H1 (cell line): ENCODE measurements at regions not wholly inside any gene's neighbourhood (a gene's known extent, or its start where the extent isn't known, plus 50 kb on each side); places are given as distances from the start of the nearest gene placed in this dataset.

Source experiments
- CTCF ChIA-PET: fragments of 300-600 bp; sonication (Branson Sonifier 250); formaldehyde crosslinking; loops from one replicate; lab custom pipeline; 2021; ENCODE audit not compliant: partially characterized antibody; lab: Charles Lee
- POLR2A ChIA-PET: fragments of 300-600 bp; sonication (Branson Sonifier 250); formaldehyde crosslinking; loops from one replicate; lab custom pipeline; 2021; ENCODE audit warnings: inconsistent platforms; ENCODE audit not compliant: partially characterized antibody; lab: Charles Lee
- DNase-seq, 2 experiments: peaks; one replicate each; pipeline versions ENCODE4 v3.0.0 to v3.0.0-alpha.2; 2010 to 2022; ENCODE audit warnings: low spot score in 2 of 2, low read depth in 1 of 2, mixed read lengths in 1 of 2
- FAIRE-seq: peaks from 2 replicates; lab custom pipeline; 2011; peaks lifted over from hg19 to GRCh38; lab: Jason Lieb, UNC
- H2AFZ ChIP-seq: 2 replicates; pipeline ENCODE4 v1.8.1; 2012; ENCODE audit warnings: low read length, inconsistent platforms
- H2AK5ac ChIP-seq: 2 replicates; pipeline ENCODE4 v1.6.1; 2013; ENCODE audit warnings: low read depth, low read length
- H2BK120ac ChIP-seq: replicated peaks from 2 replicates; pipeline ENCODE3; 2013; ENCODE audit warnings: low read depth, low read length, inconsistent platforms
- H2BK12ac ChIP-seq: 2 replicates; pipeline ENCODE4 v1.6.1; 2013; ENCODE audit warnings: low read depth, low read length
- H2BK15ac ChIP-seq: 2 replicates; pipeline ENCODE4 v1.6.1; 2013; ENCODE audit warnings: low read length
- H2BK20ac ChIP-seq: 2 replicates; pipeline ENCODE4 v1.6.1; 2013; ENCODE audit warnings: low read length
- H2BK5ac ChIP-seq: 2 replicates; pipeline ENCODE4 v1.6.1; 2013; ENCODE audit warnings: low read depth, low read length
- H3K14ac ChIP-seq: 2 replicates; pipeline ENCODE4 v1.6.1; 2013; ENCODE audit warnings: inconsistent platforms; ENCODE audit not compliant: insufficient read length
- H3K18ac ChIP-seq: 2 replicates; pipeline ENCODE4 v1.6.1; 2013; ENCODE audit warnings: low read length; ENCODE audit errors: extremely low read depth
- H3K23ac ChIP-seq: 2 replicates; pipeline ENCODE4 v1.6.1; 2013; ENCODE audit warnings: inconsistent platforms; ENCODE audit not compliant: insufficient read length
- H3K23me2 ChIP-seq: 2 replicates; pipeline ENCODE4 v1.6.1; 2013; ENCODE audit warnings: low read depth, low read length
- H3K27ac ChIP-seq: 2 replicates; pipeline ENCODE4 v1.6.1; 2011; ENCODE audit warnings: low read depth, low read length, inconsistent platforms
- H3K27me3 ChIP-seq, 4 experiments: replicated peaks in 1 of 4; 1 replicate in 1 of 4; 2 replicates in 3 of 4; pipeline versions ENCODE4 v1.6.1 to v1.8.1; 2011 to 2013; ENCODE audit warnings: low read length in 3 of 4, mild to moderate bottlenecking in 3 of 4, inconsistent platforms in 2 of 4, mixed read lengths in 2 of 4, moderate library complexity in 1 of 4; ENCODE audit not compliant: control insufficient read depth in 3 of 4, insufficient read depth in 3 of 4; ENCODE audit errors: extremely low read depth in 1 of 4
- H3K36me3 ChIP-seq, 4 experiments: 2 replicates each; pipeline versions ENCODE4 v1.6.1 to v1.8.1; 2011 to 2013; ENCODE audit warnings: mild to moderate bottlenecking in 4 of 4, low read length in 3 of 4, moderate library complexity in 2 of 4, control low read depth in 1 of 4, inconsistent platforms in 1 of 4; ENCODE audit not compliant: insufficient read depth in 4 of 4, control insufficient read depth in 2 of 4
- H3K4ac ChIP-seq: replicated peaks from 2 replicates; pipeline ENCODE3; 2013; ENCODE audit warnings: low read length, low read depth, mixed read lengths, inconsistent platforms; ENCODE audit not compliant: insufficient read length
- H3K4me1 ChIP-seq, 4 experiments: replicated peaks in 1 of 4; 1 replicate in 1 of 4; 2 replicates in 3 of 4; pipeline versions ENCODE4 v1.6.1 to v1.8.1; 2011 to 2013; ENCODE audit warnings: low read length in 3 of 4, inconsistent platforms in 2 of 4, mixed read lengths in 1 of 4; ENCODE audit not compliant: insufficient read depth in 4 of 4, control insufficient read depth in 3 of 4
- H3K4me2 ChIP-seq, 2 experiments: 2 replicates each; pipeline versions ENCODE4 v1.6.1 to v1.8.1; 2011 to 2013; ENCODE audit warnings: low read depth in 2 of 2, low read length in 2 of 2, control low read depth in 1 of 2, inconsistent platforms in 1 of 2, mild to moderate bottlenecking in 1 of 2; ENCODE audit not compliant: insufficient read depth in 1 of 2
- H3K4me3 ChIP-seq, 4 experiments: fragments of 200-600, 300-600 bp in 1 of 4; sonication (generic), shearing (Covaris generic), sonication (Bioruptor Twin) in 1 of 4; 2 replicates each; pipeline versions ENCODE4 v1.5.1 to v1.8.1; 2011 to 2016; ENCODE audit warnings: low read length in 4 of 4, low read depth in 3 of 4, control low read depth in 2 of 4, inconsistent platforms in 2 of 4, mild to moderate bottlenecking in 2 of 4, mixed read lengths in 1 of 4, moderate library complexity in 1 of 4; ENCODE audit not compliant: insufficient read depth in 2 of 4; ENCODE audit errors: extremely low read depth in 1 of 4
- H3K56ac ChIP-seq: replicated peaks from 2 replicates; pipeline ENCODE3; 2013; ENCODE audit warnings: low read depth, mild to moderate bottlenecking, mixed read lengths, low read length, inconsistent platforms; ENCODE audit not compliant: insufficient read length
- H3K79me1 ChIP-seq: 2 replicates; pipeline ENCODE4 v1.6.1; 2013; ENCODE audit warnings: low read depth, low read length, control low read depth
- H3K79me2 ChIP-seq, 2 experiments: 2 replicates each; pipeline versions ENCODE4 v1.6.1 to v1.8.1; 2012 to 2013; ENCODE audit warnings: low read length in 2 of 2, mild to moderate bottlenecking in 2 of 2, inconsistent platforms in 1 of 2; ENCODE audit not compliant: insufficient read depth in 2 of 2, control insufficient read depth in 1 of 2
- H3K9ac ChIP-seq, 4 experiments: replicated peaks in 1 of 4; 1 replicate in 1 of 4; 2 replicates in 3 of 4; pipeline versions ENCODE4 v1.6.1 to v1.8.1; 2011 to 2013; ENCODE audit warnings: low read depth in 3 of 4, low read length in 3 of 4, control low read depth in 2 of 4, mild to moderate bottlenecking in 2 of 4, moderate library complexity in 2 of 4, inconsistent platforms in 1 of 4; ENCODE audit errors: extremely low read depth in 1 of 4
- H3K9me3 ChIP-seq, 2 experiments: 2 replicates each; pipeline versions ENCODE4 v1.6.1 to v1.8.1; 2012 to 2013; ENCODE audit warnings: mild to moderate bottlenecking in 2 of 2, moderate library complexity in 2 of 2, control low read depth in 1 of 2, inconsistent platforms in 1 of 2, low read depth in 1 of 2, low read length in 1 of 2, mixed read lengths in 1 of 2; ENCODE audit not compliant: insufficient read depth in 2 of 2
- H4K20me1 ChIP-seq, 2 experiments: replicated peaks in 1 of 2; 2 replicates each; pipeline versions ENCODE3 to v1.8.1; 2011 to 2013; ENCODE audit warnings: inconsistent platforms in 2 of 2, low read length in 2 of 2, mild to moderate bottlenecking in 1 of 2; ENCODE audit not compliant: insufficient read depth in 2 of 2, control insufficient read depth in 1 of 2
- H4K5ac ChIP-seq: 2 replicates; pipeline ENCODE4 v1.6.1; 2013; ENCODE audit warnings: low read length, low read depth, mixed read lengths, inconsistent platforms; ENCODE audit not compliant: insufficient read length
- H4K8ac ChIP-seq: 2 replicates; pipeline ENCODE4 v1.8.0; 2013; ENCODE audit warnings: mild to moderate bottlenecking, moderate library complexity, low read length, inconsistent platforms; ENCODE audit not compliant: insufficient read depth; ENCODE audit errors: extremely low read depth
- H4K91ac ChIP-seq: replicated peaks from 2 replicates; pipeline ENCODE3; 2013; ENCODE audit warnings: low read length, mixed read lengths, inconsistent platforms; ENCODE audit not compliant: insufficient read length
- ASH2L ChIP-seq: fragments of 200-600, 300-600 bp; sonication (generic); IDR thresholded peaks from one replicate; pipeline ENCODE4 v1.7.1; 2017; ENCODE audit warnings: low read length
- BCL11A ChIP-seq, 2 experiments: IDR thresholded peaks; one replicate each; pipeline ENCODE4 v1.6.1; 2011; ENCODE audit warnings: low read depth in 2 of 2, low read length in 2 of 2, mild to moderate bottlenecking in 2 of 2
- FOSL1 ChIP-seq: IDR thresholded peaks from 2 replicates; pipeline ENCODE4 v1.6.1; 2011; ENCODE audit warnings: mild to moderate bottlenecking, low read depth, low read length, moderate library complexity; ENCODE audit not compliant: insufficient read depth
- KDM1A ChIP-seq: fragments of 200-600, 300-600 bp; sonication (generic); IDR thresholded peaks from 2 replicates; pipeline ENCODE4 v1.7.1; 2016; ENCODE audit warnings: mild to moderate bottlenecking, low read length, borderline replicate concordance
- KDM5A ChIP-seq: fragments of 200-600 bp; IDR thresholded peaks from 2 replicates; pipeline ENCODE4 v1.7.1; 2012; ENCODE audit warnings: mild to moderate bottlenecking, low read length, inconsistent platforms, mixed read lengths
- PHF8 ChIP-seq: fragments of 200-600 bp; sonication (generic); conservative IDR thresholded peaks from 2 replicates; pipeline ENCODE4 v1.7.1; 2012; ENCODE audit warnings: low read depth, mild to moderate bottlenecking, inconsistent platforms, low read length, moderate library complexity
- POLR2A ChIP-seq, 2 experiments: IDR thresholded peaks; 1 replicate in 1 of 2; 2 replicates in 1 of 2; pipeline ENCODE4 v1.6.1; 2011; ENCODE audit warnings: low read depth in 2 of 2, low read length in 2 of 2, mild to moderate bottlenecking in 2 of 2; ENCODE audit errors: control extremely low read depth in 1 of 2
- RFX5 ChIP-seq: IDR thresholded peaks from 2 replicates; pipeline ENCODE4 v1.6.1; 2011; ENCODE audit warnings: low read depth, low read length, improper control_type of control experiment, borderline replicate concordance
- RXRA ChIP-seq: IDR thresholded peaks from 2 replicates; pipeline ENCODE4 v1.6.1; 2011; ENCODE audit warnings: low read depth, mild to moderate bottlenecking, low read length, moderate library complexity; ENCODE audit not compliant: insufficient read depth
- SIN3A ChIP-seq, 2 experiments: IDR thresholded peaks in 1 of 2; conservative IDR thresholded peaks in 1 of 2; 2 replicates each; pipeline ENCODE4 v1.6.1; 2011 to 2012; ENCODE audit warnings: low read length in 2 of 2, improper control_type of control experiment in 1 of 2, low read depth in 1 of 2, mild to moderate bottlenecking in 1 of 2
- SIRT6 ChIP-seq: IDR thresholded peaks from one replicate; pipeline ENCODE4 v1.7.1; 2012; ENCODE audit warnings: low read length, inconsistent platforms
- SP2 ChIP-seq: IDR thresholded peaks from 2 replicates; pipeline ENCODE4 v1.6.1; 2012; ENCODE audit warnings: mild to moderate bottlenecking, low read length, inconsistent platforms
- TAF1 ChIP-seq: IDR thresholded peaks from 2 replicates; pipeline ENCODE4 v1.6.1; 2011; ENCODE audit warnings: mild to moderate bottlenecking, low read depth, low read length
- YY1 ChIP-seq: IDR thresholded peaks from 2 replicates; pipeline ENCODE4 v1.6.1; 2011; ENCODE audit warnings: low read depth, mild to moderate bottlenecking, low read length
- WGBS, 2 experiments: shearing (Covaris generic) in 1 of 2; methylation state at CpG; one replicate each; pipeline versions ENCODE4 v1.1.6 to v1.1.7; 2013 to 2015; ENCODE audit warnings: low lambda C conversion rate in 2 of 2, mixed read lengths in 2 of 2, inconsistent platforms in 1 of 2, low coverage in 1 of 2, missing lambda C conversion rate in 1 of 2; ENCODE audit not compliant: insufficient replicate concordance in 2 of 2, insufficient coverage in 1 of 2, insufficient read length in 1 of 2; ENCODE audit errors: extremely low coverage in 1 of 2, missing lambda C conversion rate in 1 of 2; 5-methylcytosine and 5-hydroxymethylcytosine counted together
- TF ChIP-seq, protein P1 (sequence below): IDR thresholded peaks from 2 replicates; pipeline ENCODE4 v1.6.1; 2012; ENCODE audit warnings: inconsistent platforms

DNA sequence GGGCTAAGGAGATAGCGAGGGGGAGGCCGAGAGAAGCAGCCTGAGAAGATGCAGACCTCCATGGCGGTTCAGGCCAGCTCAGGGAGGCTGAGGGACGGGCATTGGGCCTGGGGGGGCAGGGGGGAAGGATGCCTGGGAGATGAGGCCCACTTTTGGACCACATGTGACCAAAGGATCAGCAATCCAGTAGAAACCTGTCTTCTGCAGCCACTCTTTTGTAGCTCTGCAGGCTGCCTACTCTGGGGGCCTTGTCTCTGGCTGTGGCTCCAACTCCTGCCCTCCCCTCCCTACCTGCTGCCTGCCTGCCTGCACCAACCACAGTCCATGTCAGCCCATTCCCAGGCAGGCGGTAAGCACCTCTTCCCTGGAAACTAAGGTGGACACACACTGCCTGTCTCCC lies 106.8 kb upstream of the MLN start:
- Histone ChIP-seq H2BK20ac (no peak overlapping the region), H3K9ac (no peak overlapping the region), H3K9me3 (no peaks in the 10 kb centered on the region), H3K27me3 (no peaks in the 10 kb centered on the region; a peak in 2 of 7 replicates), H3K4me1 (no peaks in the 10 kb centered on the region; a peak in 1 of 7 replicates), H2AK5ac (no peak overlapping the region), H2AFZ (no peak overlapping the region), H3K4me3 (no peak overlapping the region), H3K27ac (no peak overlapping the region), H3K36me3 (no peaks in the 10 kb centered on the region), H3K14ac (no peak overlapping the region), H3K56ac (no peak overlapping the region), H2BK120ac (no peak overlapping the region), H4K20me1 (no peaks in the 10 kb centered on the region), H3K79me1 (no peaks in the 10 kb centered on the region), H3K4me2 (no peak overlapping the region), H2BK5ac (no peak overlapping the region), H2BK15ac (peak overlapping the region; percentile 18; the same call in 1 of the 2 replicates), H3K23ac (no peak overlapping the region), H3K4ac (no peak overlapping the region), H3K23me2 (no peaks in the 10 kb centered on the region), H3K18ac (no peak overlapping the region), H4K5ac (no peak overlapping the region), H4K8ac (no peak overlapping the region), H4K91ac (no peak overlapping the region), H2BK12ac (no peak overlapping the region), H3K79me2 (no peaks in the 10 kb centered on the region)
- FAIRE-seq (no peak), DNase-seq (no peak)
- TF ChIP-seq PHF8 (no peak), RFX5 (no peak), KDM5A (no peak), ASH2L (no peak), TAF1 (no peak), BCL11A (IDR thresholded peaks at IDR 0.05; ENCODE audit: low read depth in 2 of 2, low read length in 2 of 2) (no peak), SP2 (no peak), KDM1A (no peak), SIRT6 (no peak), FOSL1 (no peak), RXRA (no peak), SIN3A (conservative IDR thresholded peaks at IDR 0.05 in 1 of 2, IDR thresholded peaks at IDR 0.05 in 1 of 2; ENCODE audit: low read depth in 1 of 2, low read length in 2 of 2) (no peak), POLR2A (IDR thresholded peaks at IDR 0.05; ENCODE audit: control extremely low read depth in 1 of 2, low read depth in 2 of 2, low read length in 2 of 2) (no peak), YY1 (no peak)
- TF ChIP-seq, protein P1, sequence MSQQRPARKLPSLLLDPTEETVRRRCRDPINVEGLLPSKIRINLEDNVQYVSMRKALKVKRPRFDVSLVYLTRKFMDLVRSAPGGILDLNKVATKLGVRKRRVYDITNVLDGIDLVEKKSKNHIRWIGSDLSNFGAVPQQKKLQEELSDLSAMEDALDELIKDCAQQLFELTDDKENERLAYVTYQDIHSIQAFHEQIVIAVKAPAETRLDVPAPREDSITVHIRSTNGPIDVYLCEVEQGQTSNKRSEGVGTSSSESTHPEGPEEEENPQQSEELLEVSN = no peak
- POLR2A ChIA-PET = no interaction called here
- CTCF ChIA-PET = interaction anchor here (1.0 to 1.5 kb wide), 3 partner anchors 9 to 148 kb away, joined by 3 read pairs; no protein-coding TSS in a partner anchor
- 81% methylated on average over 5 of the region's 5 CpGs; no CpG with 5 or more reads in 1 of the 2 experiments for WGBS, 2 experiments
